GM12872 (cell line): ENCODE measurements at regions not wholly inside any gene's neighbourhood (a gene's known extent, or its start where the extent isn't known, plus 50 kb on each side); places are given as distances from the start of the nearest gene placed in this dataset.

Experiments used
- TF ChIP-seq, protein P1 (sequence below): IDR thresholded peaks from 3 replicates; pipeline ENCODE4 v1.5.1; 2011; ENCODE audit warnings: low read depth, mild to moderate bottlenecking, low read length, moderate library complexity; ENCODE audit not compliant: insufficient read depth

DNA sequence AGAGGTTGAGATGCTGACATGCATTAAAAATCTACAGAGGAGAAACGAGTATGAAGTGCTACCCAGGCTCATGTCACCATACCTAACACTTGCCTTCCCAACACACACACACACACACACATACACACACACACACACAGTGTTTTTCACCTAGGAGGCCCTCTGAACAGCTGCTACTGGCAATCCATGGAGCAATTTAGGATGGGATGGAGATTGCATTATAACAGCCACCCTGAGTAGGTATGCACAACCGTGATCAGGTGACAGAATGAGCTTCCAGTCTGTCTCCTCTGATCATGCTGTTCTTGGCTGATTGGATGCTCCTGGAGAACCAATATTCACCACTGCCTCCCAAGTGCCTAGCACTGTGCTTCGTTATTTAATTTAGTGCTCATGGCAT, 528.5 kb upstream of the CDH5 start:
- TF ChIP-seq, protein P1, sequence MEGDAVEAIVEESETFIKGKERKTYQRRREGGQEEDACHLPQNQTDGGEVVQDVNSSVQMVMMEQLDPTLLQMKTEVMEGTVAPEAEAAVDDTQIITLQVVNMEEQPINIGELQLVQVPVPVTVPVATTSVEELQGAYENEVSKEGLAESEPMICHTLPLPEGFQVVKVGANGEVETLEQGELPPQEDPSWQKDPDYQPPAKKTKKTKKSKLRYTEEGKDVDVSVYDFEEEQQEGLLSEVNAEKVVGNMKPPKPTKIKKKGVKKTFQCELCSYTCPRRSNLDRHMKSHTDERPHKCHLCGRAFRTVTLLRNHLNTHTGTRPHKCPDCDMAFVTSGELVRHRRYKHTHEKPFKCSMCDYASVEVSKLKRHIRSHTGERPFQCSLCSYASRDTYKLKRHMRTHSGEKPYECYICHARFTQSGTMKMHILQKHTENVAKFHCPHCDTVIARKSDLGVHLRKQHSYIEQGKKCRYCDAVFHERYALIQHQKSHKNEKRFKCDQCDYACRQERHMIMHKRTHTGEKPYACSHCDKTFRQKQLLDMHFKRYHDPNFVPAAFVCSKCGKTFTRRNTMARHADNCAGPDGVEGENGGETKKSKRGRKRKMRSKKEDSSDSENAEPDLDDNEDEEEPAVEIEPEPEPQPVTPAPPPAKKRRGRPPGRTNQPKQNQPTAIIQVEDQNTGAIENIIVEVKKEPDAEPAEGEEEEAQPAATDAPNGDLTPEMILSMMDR, result no peak

DNA sequence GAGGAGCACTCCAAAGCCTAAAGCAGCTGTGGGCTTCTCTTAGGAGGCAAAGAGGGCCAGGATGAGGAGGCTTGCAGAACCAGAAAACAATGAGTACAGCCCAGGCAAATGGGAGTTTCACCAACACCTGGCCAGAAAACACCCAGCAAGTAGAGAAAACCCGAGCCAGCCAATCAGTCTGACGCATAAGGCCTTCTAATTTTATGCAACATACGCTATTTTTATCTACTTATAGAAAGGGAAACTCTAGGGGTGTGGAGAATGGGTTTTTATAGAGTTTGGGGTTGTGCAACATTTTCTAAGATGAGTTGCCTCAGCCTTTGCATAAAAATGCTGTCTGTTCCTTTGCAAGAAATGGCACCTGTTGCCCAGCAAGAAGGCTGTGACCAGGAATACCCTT, 529.0 kb upstream of the CDH5 start:
- TF ChIP-seq, protein P1, result no peak

DNA sequence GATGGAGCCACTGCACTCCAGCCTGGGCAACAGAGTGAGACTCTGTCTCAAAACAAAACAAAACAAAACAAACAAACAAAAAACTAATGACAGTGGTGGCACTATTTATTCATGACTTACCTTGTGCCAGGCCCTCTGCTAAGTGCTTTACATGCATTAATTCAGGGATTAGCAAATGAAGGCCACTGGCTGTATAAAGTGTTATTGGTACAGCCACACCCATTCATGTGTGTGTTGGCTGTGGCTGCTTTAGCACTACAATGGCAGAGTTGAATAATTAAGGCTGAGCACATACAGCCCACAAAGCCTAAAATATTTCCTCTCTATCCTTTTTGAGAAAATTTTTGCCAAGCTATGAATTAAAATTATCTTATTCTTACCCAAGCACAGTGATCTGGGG, 531.8 kb upstream of the CDH5 start:
- TF ChIP-seq, protein P1, result no peak

DNA sequence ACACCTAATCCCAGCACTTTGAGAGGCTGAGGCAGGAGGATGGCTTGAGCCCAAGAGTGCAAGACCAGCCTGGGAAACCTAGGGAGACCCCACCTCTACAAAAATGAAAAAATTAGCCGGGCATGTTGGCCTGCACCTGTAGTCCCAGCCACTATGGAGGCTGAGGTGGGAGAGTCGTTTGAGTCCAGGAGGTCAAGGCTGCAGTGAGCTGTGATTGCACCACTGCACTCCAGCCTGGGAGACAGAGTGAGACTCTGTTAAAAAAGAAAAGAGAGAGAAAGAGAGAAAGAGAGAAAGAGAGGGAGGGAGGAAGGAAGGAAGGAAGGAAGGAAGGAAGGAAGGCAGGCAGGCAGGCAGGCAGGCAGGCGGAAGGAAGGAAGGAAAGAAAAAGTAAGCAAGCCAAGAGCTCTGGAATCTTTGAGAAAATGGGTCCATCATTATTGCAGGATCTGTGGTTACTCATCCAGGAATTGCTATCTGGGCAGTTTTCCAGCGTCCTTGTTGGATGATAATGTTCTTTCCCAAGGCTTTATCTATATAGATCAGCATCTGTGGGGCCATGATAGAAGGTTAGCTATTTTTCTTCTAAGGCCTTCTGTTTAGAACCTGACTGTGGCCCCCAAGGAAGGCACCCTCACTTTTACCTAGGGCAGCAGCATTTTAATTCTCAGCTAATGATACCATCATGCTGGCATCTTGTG, 533.2 kb upstream of the CDH5 start:
- TF ChIP-seq, protein P1, result no peak

DNA sequence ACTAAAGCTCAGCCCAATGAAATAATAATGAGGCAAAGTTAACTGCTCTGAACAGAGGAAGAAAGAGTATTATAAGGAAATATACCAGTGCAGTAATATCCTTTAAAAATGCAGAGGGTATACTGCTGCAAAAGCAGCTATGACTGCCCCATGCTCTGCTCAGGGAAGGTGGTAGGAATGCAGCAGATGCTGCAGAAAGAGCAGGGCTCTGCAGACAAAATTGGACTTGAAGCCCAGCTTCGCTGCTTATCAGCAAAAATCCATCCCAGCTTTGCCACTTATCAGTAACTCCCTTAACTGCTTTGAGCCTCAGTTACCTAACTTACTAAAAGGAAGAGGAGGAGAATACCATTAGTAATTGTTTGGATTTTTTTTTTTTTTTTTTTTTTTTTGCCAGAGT, 533.8 kb upstream of the CDH5 start:
- TF ChIP-seq, protein P1, result no peak

DNA sequence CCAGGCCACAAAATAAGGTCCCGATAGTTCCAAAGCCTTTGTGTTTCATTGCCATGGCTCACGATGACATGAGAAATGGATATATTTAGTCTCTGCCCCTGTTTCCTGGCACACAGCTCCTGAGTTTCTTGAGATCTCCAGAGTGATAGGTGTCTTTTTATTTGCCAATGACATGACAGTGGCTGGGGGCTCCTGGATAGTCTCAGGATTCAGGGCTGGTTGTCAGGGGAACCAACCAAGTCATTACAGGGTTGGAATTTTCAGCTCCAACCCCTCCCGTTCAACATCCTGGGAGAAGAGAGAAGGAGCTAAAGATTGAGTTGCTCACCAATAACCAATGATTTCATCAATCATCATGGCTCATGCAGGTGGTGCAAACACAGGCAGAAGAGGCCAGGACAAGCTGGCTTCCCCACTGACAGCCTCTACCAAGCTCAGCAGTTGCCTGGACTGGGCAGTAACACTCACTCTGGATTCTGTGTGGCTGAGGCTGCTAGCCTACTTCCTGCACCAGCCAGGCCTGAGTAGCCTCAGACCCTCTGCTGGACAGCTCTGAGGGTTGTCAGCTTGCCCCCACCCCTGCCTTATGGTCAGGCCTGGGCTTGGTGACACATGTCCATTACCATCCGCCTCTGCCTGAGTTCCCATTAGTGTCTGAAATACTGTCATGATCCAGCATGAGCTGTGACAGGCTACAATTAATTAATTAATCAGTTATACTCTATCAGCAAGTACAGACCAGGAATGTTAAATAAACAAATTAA, 534.4 kb upstream of the CDH5 start:
- TF ChIP-seq, protein P1, result no peak

DNA sequence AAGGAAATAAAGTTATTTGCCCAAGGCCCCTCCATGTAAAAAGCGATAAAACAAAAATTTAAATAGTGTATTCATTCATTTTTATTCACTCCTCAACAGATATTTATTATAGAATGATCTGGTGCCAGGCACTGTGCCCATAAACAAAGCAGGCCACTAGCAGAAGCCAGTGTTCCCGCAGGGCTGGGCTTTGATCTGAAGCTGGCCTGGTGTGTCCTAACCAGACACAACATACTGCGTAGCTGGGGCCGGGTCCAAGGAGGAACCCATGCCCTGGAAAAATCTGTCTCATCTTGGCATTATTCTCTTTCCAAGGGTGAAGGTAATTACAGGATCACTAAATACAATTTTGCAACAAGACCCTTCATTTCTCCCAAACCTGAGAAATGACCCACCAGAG, 537.4 kb upstream of the CDH5 start:
- TF ChIP-seq, protein P1, result no peak
